GM19043 (cell line): ENCODE measurements at regions not wholly inside any gene's neighbourhood (a gene's known extent, or its start where the extent isn't known, plus 50 kb on each side); places are given as distances from the start of the nearest gene placed in this dataset.

Experiments
- ATAC-seq: cut with Tn5 transposase; IDR thresholded peaks from one replicate; pipeline ENCODE4 v1.9.1; 2021; ENCODE audit warnings: low read depth; ENCODE audit not compliant: unreplicated experiment

DNA sequence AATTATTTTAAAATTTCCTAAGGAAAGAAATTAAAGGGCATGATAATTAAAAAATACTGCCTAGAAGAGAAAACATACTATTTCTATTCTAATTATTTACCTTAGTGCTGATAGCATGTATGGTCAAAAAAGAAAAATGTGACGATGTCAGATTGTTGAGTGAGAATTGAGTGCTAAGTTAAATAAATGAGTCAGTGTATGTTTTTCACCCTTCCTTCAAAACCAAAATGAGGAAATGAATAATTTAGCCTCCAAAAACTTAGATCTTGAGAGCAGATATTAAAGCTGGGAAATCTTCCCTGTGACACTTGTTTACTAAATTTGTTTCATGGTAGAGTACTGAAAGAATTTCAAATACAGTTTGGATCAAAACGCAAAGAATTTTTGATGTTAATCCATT lies 58.6 kb upstream of the NYAP2 start:
- ATAC-seq = no peak

- ATAC-seq = no peak
Observed at GRCh38 chr2:225337183-225337582, 62.3 kb upstream of the NYAP2 start.

- no peak for ATAC-seq
Observed at GRCh38 chr2:225334514-225334913, 65.0 kb upstream of the NYAP2 start.

DNA sequence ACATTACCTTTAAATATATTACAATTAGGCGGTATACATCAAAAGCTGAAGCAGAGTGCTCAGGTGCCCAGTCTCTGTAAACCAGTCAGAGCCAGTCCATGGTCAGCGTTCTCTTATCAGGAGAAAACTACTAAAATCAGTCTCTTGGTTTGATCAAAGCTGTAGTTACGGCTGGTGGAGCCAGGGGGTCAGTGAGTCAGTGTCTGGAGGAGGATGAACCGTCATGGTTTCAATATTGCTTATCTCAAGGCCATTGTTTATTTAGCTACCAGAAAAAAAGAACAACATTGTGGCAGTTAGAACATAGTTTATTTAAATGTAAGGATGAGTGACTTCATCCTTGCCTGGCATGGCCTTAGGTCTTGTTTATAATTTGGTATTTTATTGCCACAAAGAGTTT lies 71.3 kb upstream of the NYAP2 start:
- no peak for ATAC-seq

DNA sequence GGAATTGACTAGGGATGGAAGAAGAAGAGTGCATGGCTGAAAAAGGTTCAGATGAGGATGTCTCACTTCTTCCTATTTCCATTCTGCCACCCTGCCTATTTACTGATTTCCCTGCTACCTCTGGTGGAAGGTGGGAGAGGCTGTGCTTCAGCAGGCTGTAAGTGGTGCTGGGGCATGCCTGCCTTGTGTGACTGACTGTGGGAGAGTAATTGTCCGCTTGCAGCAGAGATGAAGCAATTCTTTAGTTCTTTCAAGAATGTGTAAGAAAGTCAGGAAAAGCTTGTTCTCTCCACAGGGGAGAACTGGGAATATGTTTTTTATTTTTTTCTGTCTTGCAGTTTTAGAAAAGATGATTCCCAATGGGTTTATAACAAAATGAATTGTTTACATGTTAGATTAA lies 72.5 kb upstream of the NYAP2 start:
- no peak for ATAC-seq

- no peak for ATAC-seq
Observed at GRCh38 chr2:225319872-225320271, 79.6 kb upstream of the NYAP2 start.

GRCh38 chr2:225318440-225318839 lies 81.1 kb upstream of the NYAP2 start:
- ATAC-seq = no peak

DNA sequence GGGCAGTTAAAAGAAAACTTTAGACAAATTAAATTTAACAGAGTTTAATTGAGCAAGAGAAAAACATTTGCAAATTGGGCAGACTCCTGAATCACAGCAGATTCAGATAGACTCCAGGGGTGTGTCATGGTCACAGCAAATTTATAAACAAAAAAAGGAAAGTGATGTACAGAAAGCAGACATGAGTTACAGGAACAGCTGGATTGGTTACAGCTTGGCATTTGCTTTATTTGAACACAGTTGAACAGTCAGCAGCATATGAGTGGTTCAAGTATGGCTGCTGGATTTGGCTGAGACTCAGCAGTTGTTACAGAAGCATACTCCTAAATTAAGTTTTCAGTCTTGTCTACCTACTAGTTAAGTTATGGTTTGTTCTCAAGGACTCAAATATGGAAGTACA lies 82.3 kb upstream of the NYAP2 start:
- ATAC-seq = no peak

GRCh38 chr2:225310745-225311144 lies 88.8 kb upstream of the NYAP2 start:
- ATAC-seq = no peak

DNA sequence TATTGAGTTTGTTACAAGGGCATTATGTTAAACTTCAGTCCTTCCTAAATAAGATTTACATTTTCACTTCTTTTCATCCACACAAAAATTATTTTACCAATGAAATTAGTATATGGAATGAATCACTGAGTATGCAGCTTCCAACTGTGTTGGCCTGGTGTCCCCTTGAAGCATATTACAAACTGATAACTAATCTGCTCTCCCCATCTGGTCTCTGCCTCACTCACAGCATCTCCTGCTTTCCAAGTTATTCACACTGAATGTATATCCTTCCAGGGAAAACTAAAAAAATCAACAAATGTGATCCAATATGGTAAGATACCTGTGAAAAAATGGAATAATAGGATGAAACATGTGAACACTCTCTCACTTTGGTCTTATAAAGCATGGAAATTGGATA lies 90.0 kb upstream of the NYAP2 start:
- no peak for ATAC-seq

DNA sequence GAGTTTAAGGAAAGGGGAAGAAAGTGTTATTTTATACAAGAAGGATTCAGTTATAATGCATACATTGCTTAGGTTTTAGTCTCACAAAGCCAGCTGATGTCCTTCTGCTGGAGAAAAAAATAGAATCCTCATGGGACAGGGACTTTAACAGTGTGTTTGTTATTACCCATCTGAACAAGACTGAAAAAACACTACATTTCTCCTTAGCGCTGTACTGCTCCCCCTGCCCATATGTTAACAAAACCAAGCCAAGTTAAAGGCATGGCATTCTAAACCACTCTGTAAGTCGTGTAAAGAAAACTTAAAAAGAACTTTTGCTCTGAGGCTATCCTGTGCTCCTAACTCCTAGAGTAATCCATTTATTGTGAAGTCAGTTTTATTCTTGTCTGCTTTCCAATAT lies 102.6 kb upstream of the NYAP2 start:
- ATAC-seq = no peak

- ATAC-seq = no peak
Observed at GRCh38 chr2:225295102-225295501, 104.4 kb upstream of the NYAP2 start.

- no peak for ATAC-seq
Observed at GRCh38 chr2:225293638-225294037, 105.9 kb upstream of the NYAP2 start.

- no peak for ATAC-seq
Observed at GRCh38 chr2:225290757-225291400, 108.6 kb upstream of the NYAP2 start.

GRCh38 chr2:225289659-225290058 lies 109.9 kb upstream of the NYAP2 start:
- ATAC-seq = no peak

- ATAC-seq = no peak
Observed at GRCh38 chr2:225288986-225289385, 110.5 kb upstream of the NYAP2 start.

DNA sequence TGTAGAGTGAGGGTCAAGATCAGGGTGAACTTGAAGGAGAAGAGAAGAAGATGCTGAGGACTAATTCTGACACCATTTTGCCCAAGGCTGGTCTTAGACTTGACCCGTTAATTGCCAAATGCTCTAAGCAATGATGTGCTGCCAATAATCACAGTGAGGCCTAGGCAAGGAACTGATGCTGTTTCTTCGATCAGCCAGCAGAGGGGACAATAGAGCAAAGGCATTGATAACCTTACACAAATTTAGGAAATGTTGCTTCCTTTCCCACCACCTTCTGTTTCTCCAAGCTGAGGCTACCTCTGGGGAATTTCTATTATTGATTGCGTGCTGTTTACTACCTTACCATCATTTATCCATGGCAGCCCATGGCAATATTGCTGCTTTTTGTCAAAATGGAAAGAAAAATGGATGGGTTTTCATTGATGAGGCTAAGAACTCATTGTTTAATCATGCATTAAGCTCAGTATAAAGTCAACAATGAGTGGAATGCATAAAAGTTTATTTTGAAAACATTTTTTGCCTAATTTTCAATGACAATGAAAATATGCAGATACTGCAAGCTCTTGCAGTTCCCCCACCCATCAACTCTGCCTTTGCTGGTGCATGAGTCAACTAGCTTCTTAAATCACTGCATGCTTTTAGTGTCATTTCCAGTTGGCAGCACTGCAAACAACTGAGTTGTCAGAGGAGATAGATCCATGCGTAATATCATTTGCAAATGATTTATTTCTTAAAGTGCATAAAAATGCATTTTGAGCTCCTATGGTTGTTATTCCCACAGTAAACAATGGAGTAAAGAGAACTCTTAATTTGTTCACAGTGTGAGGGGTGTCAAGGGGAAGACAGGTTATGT lies 116.4 kb upstream of the NYAP2 start:
- ATAC-seq = peak; percentile 93

GRCh38 chr2:225276207-225276606 lies 123.3 kb upstream of the NYAP2 start:
- ATAC-seq = peak; percentile 76

- no peak for ATAC-seq
Observed at GRCh38 chr2:225275443-225275842, 124.1 kb upstream of the NYAP2 start.

DNA sequence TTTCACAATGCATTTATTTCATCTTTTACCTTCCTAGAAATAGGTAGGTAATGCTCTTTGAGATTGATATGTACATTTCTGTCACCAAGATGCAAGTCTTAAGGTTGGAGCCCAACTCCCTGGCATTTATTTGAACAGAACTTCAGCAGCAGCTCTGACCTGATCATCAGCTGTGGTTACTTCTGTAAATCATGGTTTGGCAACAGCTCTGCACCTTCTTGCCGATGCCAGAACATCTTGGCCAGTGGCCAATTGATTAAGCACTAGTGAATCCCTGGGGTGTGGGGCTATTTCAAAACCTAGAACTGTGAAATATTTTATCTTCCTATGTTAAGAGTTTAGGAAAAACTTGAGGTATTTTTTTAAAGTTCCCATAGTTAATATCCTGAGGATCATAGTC lies 124.8 kb upstream of the NYAP2 start:
- ATAC-seq = peak; percentile 24

GRCh38 chr2:225272173-225272572 lies 127.3 kb upstream of the NYAP2 start:
- ATAC-seq = no peak

DNA sequence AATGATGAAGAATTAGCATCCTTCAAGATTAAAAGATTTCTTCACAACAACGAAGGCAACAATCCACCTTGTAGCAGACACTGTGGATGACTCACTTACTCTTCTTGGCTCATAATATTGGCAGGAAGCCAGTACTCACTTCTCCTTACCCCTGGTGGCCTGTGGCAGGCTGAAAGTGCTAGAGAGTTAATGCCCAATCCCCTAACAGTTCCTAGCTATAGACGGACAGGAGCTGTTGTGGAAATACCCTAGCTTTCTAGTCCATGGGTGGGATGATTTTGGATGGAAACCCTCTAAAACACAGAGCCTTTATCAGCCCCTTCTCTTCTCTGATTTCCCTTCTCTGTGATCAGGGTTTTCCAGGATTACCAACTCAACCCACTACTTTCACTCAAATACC lies 128.6 kb upstream of the NYAP2 start:
- ATAC-seq = peak; percentile 100
